HG02885 (cell line): ENCODE measurements at regions not wholly inside any gene's neighbourhood (a gene's known extent, or its start where the extent isn't known, plus 50 kb on each side); places are given as distances from the start of the nearest gene placed in this dataset.
"Not testable (repeated sequence)": the region's sequence is repeated elsewhere in the genome, so short reads cannot be mapped to it uniquely, and the experiment has no call there.

Source experiments
- ATAC-seq: cut with Tn5 transposase; IDR thresholded peaks from one replicate; pipeline ENCODE4 v1.9.1; 2021; ENCODE audit warnings: mild to moderate bottlenecking; ENCODE audit not compliant: unreplicated experiment, poor library complexity

DNA sequence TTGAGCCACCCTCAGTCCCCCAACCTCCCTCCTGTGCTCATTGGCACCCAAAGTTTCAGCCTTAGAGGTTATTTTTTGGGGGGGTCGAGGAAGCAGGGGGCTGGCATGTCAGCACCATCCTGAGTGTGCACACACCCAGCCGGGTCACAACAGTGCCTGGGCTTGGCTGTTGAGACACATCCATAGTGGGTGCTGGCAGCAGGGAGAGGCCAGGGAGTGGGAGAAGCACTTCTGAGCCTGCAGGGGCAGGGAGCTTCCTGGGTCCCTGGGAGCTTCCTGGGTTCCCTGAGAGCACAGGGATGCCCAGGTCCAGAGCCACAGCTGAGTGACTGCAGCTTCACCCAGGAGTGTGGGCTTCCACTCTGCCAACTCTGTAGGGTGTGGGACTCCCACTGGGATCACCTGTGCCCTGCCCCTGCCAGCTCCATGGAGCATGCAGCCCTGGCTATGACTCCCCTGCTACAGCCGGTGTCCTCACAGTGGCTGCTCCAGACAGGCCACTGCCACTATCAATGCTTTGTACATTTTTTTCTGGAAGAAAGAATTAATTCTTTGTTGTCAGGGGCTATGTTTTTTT lies 240.4 kb downstream of the PTGER3 start:
- ATAC-seq = no peak

DNA sequence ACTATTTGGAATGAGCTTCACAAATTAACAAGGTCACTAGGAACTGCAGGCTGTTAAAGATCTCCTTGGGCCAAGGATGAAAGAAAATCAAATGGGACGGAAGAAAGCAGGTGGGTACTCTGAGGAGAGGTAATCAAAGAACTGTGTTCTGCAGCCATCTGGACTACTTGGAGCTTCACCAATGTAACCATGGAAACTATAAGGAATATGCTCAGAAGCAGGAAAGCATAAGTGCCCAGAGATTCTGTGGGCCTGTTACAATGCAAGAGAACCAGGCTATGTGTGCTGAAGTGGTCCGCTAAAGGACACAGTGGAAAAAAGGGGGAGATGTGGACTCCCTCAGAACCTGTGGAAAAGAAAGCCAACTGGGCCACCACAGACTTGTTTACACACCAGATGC lies 238.5 kb downstream of the PTGER3 start:
- ATAC-seq = no peak

DNA sequence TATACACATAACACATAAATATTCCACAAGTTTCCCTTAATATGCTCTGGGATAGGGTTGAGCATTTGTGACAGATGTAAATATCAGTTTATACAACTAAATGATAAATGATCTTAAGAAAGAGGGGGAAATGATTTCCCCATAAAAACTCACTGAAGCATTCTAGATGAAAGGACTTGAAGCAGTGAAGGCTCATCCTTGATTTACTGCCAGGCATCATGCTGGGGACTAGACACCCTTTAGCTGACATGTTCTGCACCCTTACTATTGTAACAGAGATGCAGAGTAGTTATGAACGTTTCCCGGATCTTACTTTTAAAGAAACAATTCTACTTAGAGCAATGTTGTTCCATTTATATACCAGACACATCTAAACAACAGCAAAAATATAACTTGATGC lies 235.8 kb downstream of the PTGER3 start:
- no peak for ATAC-seq

DNA sequence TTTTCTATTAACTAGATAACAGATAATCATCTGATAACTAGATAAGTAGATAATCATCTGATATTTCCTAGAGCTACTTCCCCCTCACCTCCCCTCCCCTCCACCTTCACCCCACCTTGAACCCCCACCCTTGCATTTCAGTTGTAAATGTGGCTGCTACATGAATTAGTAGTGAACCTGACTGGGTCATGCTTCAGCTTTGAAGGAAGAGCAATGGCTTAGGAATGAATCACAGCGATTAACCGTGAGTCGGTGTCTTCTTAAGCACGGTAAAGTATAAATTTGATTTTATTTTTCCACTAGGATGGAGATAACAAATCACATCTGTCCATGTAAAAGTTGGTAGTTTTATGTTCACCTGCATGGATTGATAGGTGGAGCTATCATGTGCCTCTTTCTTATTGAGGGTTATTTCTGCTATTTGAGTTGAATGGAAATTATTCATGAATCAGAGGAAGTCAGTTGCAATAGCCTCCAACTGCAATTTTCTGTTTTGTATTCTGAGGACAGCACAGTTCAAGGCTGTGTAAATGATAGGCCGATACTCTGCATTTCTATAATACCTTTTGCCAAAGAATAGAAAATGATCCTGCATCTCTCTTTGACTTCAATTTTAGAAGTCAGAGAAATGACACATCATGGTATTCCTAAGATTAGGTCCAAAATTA lies 235.0 kb downstream of the PTGER3 start:
- no peak for ATAC-seq

DNA sequence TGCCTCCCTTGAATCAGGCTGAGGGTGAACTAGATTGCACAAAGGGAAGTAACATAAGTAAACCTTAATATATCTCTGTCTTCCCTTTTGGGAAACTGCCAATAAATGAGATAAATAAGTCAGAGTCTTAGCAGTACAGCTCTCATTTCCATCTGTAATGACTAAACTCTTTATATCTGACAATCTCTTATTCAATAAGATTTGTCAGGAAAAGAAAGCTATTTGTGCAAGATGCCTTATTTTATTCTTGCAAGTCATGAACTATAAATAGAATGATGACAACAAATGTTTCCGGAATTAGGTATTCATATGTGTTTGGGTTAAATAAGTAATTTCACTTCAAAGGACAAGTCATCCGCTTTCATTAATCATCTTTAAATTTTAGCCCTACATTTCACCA lies 229.2 kb downstream of the PTGER3 start:
- no peak for ATAC-seq

DNA sequence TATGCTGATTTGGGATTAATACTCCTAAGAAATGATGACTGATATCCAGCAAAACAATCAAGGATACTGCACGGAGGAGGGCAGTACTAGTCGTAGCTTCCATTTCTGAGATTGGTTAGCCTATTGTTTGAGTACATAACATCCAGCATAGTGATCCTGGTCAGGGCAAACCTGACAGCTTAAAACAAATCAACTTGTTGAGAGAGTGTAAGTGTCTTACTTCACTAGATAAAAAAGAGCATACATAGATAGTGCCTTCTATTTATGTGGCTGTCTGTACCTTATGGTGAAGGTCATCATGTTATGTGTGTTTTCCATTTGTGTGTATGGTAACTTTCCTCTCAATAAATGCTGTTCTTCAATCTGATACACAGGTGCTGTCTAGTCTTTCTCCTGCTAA lies 228.4 kb downstream of the PTGER3 start:
- ATAC-seq = no peak

DNA sequence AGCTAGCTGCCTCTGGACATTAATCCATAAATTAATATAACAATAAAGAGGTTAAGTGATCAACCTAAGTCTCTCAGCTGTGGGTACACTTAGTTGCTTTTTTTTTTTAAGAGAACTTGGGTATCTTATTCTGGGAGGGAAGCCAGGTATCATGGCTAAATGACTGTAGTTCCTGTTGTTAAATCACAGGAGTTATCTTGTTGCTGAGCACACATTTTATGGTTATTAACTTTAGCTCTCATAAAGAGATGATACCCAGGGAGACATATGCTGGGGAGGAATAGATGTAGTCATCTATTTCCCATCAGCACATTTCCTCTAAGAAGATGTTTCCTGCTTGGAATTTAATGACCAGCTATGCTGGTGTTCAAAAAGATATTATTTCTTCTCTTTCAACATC lies 227.8 kb downstream of the PTGER3 start:
- no peak for ATAC-seq

DNA sequence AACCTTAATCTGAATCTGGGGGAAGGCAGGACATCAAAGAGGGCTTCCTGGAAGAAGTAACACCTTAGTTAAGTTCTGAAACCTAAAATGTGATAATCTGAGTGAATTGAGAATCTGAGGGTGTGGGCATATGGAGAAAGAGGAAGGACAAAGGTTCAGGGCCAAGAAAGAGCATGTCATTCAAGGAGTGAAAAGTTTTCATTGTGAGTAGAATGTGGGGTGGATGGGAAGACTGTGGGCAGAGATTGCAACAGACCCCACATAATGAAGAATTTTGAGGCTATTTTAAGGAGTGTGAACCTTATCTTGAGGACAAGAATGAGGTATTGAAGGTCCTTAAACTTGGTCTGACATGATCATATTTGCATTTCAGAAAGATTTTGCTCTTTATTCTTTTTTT lies 227.2 kb downstream of the PTGER3 start:
- no peak for ATAC-seq

DNA sequence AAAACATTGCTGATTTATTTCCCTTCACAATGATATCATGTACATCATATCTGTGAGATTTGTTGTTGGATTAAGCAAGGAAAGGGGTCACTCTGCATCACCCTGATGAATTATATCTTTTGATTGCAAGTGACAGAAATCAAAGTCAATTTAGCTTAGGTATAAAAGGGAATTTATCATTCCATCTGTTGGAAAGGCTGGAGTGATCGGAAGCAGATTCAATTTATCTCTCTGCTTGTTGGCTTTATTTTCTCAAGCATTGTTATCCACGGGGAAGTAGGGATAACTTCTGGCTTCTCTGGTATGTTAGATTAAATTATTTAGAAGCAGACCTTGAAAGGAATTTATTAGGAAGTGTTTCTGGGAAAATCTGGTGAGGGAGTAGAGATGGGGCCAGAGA lies 226.6 kb downstream of the PTGER3 start:
- no peak for ATAC-seq

DNA sequence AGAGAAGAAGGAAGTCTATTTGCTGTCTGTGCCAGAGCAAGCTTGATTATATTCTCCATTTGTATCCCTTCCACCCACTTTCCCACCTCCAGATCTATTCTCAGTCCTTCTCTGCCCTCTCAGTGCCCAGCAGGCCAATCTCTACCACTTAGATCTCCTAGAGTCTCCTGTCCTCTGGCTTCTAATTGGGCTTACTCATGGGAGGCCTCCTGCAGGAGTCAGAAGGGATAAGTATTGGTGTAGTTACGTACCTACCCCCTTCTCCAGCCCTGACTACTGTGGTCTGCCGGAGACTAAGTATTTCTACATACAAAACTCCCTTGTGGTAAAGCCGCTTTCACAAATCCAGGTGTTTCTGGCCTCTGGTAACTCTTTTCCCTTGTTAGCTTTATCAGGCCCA lies 221.2 kb downstream of the PTGER3 start:
- ATAC-seq = no peak

DNA sequence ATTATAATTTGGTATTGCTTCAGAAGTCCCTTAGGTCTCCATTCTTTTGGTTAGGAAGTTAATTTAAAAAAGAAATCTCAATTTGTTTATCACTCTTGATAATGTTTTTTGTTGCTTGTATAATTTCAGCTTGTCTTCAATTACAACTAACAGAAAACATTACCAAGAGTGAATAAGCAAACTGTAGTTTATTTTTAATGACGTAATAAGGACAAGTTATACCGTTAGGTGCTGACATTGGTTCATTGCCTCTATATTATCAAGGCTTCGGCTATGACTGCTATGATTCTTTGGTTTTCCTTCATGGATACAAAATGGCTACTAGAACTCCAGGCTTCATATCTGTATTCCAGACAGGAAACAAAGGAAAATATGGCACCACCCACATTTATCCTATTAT lies 220.6 kb downstream of the PTGER3 start:
- ATAC-seq = no peak

DNA sequence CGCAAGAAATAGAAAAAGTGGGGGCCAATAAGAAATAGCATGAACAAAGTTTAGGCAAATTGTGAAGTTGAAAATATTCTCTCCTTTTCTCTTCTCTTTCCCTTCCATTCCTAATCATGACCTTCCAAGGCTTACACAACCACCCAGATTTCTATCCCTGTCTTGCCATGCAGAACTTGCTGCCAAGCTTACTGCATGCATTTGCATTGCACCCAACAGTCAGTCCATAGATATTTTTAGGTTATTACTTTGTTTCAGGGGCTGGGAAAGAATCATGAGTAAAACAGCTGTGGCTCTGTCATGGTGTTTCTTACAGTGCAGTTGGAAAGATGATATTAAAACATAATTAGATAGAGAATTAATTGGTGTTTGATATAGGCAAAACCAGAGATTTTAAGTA lies 219.4 kb downstream of the PTGER3 start:
- ATAC-seq = no peak

DNA sequence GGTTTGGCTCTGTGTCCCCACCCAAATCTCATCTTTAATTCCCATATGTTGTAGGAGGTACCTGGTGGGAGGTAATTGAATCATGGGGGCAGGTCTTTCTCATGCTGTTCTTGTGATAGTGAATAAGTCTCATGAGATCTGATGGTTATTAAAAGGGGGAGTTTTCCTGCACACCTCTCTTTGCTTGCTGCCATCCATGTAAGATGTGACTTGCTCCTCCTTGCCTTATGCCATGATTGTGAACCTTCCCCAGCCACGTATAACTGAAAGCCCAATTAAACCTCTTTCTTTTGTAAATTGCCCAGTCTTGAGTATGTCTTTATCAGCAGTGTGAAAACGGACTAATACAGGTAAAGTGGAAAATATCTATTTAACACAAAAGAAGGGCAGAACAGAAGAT lies 213.3 kb downstream of the PTGER3 start:
- not testable (repeated sequence) for ATAC-seq

DNA sequence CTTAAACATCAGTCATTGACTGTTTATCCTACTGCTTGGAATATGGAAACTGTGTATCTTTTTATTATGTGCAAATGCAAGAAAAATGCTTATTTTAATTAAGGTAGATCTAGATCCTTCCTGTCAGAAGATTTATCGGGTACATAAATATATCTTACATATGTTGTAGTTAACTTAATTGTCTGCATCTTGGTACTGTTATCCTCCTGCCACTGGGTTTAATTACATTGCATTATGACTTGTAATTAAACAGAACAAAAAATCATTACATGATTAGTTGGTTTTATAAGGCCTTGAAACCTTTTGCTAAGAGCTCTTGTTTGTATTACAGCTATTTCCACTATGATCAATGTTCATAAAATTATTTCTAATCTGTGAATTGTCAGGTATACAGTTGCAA lies 211.2 kb downstream of the PTGER3 start:
- ATAC-seq = no peak

DNA sequence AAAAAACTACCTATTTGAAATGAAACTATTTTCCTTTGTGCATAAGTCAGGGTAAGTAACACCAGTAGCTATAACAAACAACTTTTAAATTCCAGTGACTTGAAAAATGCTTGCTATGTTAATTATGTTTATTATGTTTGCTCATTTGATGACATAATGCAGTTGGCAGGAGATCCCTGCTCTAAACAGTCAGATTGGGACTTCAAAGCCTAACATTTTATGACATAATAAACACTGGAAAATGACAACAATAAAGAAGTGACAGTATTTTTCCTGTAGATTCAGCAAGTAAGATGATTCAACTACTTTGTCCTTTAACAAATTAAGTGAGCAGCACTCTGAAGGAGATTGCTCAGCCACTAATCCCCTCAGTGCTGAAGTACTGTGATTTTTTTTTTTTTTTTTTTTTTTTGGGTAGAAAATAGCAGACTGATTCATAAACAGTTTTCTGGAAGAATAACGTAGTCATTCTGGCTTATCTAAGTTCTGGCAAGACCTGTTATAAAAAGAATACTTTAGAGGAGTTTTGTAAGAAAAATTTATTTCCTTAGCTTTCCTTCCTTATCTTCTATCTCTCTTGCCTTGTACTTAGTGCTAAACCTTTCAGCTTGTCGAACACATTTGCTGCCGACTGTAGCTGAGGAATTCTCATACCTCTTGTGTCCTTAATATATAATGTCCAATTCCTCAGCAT lies 207.2 kb downstream of the PTGER3 start:
- no peak for ATAC-seq

DNA sequence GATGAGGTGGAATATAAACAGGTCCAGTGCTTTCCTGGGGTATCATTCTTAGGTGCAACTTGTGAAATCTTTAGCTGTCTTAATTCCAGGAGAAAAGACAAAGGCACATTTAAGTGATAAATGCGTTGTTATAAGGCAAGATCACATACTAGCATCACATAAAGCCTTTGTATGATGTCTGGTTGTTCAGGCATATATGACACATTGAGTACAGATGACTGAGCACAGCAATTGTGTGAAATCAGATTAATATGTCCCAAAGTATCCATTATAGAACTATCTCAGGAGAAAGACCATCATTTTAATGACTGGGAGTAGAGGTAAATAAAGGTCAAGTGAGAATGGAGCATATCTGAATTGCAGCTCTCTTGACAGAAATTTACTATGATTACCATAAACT lies 205.1 kb downstream of the PTGER3 start:
- ATAC-seq = no peak

DNA sequence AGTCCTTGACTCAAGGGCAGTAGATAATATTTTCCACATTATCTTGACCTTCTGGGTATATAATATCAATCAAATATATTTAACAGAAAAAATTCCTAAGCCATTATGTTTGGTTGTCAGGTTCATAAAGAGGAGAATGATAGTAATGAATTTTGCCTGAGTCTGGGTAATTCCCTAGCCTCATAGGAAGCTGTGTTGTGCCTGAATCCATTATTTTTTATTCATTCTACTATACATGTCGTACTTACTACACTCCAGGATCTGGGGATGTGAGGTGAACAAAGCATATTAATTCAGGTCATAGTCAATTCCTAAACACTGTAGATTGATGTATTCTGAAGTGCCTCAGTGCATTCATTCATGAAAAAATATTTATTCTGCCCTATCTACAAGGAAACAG lies 204.2 kb downstream of the PTGER3 start:
- ATAC-seq = no peak

DNA sequence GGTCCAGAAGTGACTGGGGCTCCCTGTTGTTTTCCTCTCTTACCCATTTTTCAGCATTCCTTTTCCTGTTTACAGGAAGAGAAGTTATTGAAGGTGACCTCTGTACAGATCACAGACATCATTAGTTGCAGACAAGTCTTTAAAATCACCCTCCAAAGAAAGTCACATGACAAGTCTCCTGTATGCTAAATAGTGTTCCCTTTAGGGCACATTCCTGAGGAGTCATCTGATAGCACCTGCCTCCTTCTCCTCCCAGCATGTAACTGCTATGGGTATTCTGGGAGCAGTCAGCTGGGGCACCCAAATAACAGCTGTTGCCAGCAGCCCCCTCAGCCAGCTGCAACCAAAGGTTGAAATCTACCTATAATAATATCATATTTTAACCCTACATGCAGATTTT lies 200.6 kb downstream of the PTGER3 start:
- no peak for ATAC-seq

DNA sequence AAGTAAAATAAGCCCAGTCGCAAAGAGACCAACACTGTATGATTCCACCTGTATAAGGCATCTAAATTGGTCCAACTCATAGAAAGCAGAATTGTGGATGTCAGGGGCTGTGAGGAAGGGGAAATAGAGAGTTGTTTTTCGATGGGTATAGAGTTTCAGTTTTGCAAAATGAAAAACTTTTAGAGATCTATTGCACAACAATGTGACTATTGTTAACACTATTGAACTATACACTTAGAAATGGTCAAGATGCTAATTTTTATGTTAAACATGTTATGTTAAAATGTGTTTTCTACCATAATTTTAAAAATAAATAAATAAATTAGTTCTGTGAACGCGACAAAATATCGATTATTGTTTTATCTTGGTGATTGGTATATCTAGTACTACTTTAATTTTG lies 192.4 kb downstream of the PTGER3 start:
- no peak for ATAC-seq

DNA sequence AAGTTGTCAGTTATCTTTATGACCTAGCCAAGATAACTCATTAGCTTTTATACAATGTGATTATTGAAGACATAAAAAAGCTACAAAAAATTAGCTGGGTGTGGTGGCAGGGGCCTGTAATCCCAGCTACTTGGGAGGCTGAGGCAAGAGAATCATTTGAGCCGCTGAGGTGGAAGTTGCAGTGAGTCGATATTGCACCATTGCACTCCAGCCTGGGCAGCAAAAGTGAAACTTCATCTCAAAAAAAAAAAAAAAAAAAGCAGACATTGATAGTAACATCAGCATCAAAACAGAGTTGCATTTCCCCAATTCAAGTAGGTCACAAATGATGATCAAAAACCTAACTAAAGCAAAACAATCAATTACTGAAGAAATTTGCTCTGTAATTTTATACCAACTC lies 191.4 kb downstream of the PTGER3 start:
- no peak for ATAC-seq

DNA sequence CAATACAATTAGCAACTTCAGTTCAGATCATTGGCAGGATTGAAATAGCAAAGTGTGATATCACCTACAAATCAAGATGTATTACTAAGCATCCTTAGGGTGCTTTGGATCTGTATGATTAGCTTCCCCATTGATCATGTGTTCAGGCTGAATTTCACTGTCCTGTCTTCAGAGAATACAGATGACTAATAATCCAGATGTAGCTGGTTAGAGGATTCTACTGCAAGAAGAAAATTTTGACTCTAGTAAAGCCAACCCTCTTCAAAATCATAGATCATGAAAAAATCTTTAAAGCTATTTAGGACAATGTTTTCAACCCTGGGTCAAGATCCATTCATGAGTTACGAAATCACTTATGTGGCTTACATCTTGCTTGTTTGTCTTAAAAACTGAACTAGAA lies 184.4 kb downstream of the PTGER3 start:
- no peak for ATAC-seq

DNA sequence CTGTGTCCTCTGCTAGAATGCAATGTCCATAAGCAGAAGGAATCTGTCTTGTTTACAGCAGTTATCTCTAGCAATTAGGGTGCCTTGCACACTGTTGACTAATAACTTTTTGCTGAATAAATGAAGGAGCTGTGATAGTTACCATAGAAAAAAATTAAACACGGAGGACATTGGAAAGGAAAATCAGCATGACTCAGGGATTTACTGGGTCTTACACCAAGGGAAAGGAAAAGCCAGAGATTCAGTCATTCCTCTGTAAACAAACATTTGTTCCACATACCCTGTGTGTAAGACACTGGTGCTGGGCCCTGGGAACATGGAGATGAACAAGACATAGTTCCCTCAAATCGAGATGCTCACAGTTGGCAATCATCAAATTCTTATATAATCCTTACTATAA lies 183.3 kb downstream of the PTGER3 start:
- no peak for ATAC-seq
